Nephron (organoid): ENCODE measurements at regions not wholly inside any gene's neighbourhood (a gene's known extent, or its start where the extent isn't known, plus 50 kb on each side); places are given as distances from the start of the nearest gene placed in this dataset.

Experiments used
- H3K27ac Mint-ChIP-seq, 3 experiments: 2 replicates each; pipeline ENCODE4 v1.8.0; 2020; ENCODE audit warnings: mixed read lengths in 3 of 3, mild to moderate bottlenecking in 2 of 3, moderate library complexity in 1 of 3
- H3K27me3 Mint-ChIP-seq: 2 replicates; pipeline ENCODE4 v1.8.0; 2021; ENCODE audit warnings: low read depth, mild to moderate bottlenecking, moderate library complexity, mixed read lengths
- H3K36me3 Mint-ChIP-seq: 2 replicates; pipeline ENCODE4 v1.8.0; 2020; ENCODE audit warnings: low read depth, mixed read lengths
- H3K4me1 Mint-ChIP-seq: 2 replicates; pipeline ENCODE4 v1.8.0; 2020; ENCODE audit warnings: mixed read lengths
- H3K4me3 Mint-ChIP-seq, 3 experiments: 2 replicates each; pipeline ENCODE4 v1.8.0; 2020; ENCODE audit warnings: mild to moderate bottlenecking in 3 of 3, mixed read lengths in 3 of 3, moderate library complexity in 2 of 3
- H3K9me3 Mint-ChIP-seq: 2 replicates; pipeline ENCODE4 v1.8.0; 2020; ENCODE audit warnings: mixed read lengths
- TF ChIP-seq, protein P1 (sequence below), 3 experiments: fragments of 200-600 bp; sonication (generic); IDR thresholded peaks; one replicate each; pipeline ENCODE4 v1.5.0; 2021; ENCODE audit warnings: antibody characterized with exemption in 3 of 3; ENCODE audit not compliant: unreplicated experiment in 3 of 3

DNA sequence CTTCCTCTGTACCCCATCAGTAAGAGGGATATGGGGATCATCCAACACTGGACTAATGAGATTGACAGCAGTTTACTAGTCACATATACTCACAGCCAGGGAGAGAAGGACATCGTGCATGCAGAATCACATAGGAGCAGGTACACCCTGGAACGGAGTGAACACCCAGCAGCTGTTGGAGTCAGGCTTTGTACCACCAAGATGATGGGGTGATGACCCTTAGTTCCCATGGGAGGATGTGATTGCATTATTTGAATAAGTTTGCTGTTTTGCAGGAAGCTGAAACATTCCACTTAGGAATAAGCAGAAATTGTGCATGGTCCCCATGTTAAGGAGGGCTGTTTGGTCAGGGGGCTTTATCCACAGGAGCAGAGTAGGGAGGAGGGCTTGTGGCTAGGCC lies 482.7 kb upstream of the PDZRN3 start:
- no peak overlapping the region for H3K4me3 Mint-ChIP-seq
- no peaks in the 10 kb centered on the region for H3K36me3 Mint-ChIP-seq
- H3K9me3 Mint-ChIP-seq: no peaks in the 10 kb centered on the region
- no peak overlapping the region for H3K27ac Mint-ChIP-seq
- peaks cover 7% of the 10 kb centered on the region for H3K27me3 Mint-ChIP-seq
- TF ChIP-seq, protein P1, sequence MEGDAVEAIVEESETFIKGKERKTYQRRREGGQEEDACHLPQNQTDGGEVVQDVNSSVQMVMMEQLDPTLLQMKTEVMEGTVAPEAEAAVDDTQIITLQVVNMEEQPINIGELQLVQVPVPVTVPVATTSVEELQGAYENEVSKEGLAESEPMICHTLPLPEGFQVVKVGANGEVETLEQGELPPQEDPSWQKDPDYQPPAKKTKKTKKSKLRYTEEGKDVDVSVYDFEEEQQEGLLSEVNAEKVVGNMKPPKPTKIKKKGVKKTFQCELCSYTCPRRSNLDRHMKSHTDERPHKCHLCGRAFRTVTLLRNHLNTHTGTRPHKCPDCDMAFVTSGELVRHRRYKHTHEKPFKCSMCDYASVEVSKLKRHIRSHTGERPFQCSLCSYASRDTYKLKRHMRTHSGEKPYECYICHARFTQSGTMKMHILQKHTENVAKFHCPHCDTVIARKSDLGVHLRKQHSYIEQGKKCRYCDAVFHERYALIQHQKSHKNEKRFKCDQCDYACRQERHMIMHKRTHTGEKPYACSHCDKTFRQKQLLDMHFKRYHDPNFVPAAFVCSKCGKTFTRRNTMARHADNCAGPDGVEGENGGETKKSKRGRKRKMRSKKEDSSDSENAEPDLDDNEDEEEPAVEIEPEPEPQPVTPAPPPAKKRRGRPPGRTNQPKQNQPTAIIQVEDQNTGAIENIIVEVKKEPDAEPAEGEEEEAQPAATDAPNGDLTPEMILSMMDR (IDR thresholded peaks at IDR 0.05; ENCODE audit: unreplicated experiment in 3 of 3): no peak
- peaks cover 8% of the 10 kb centered on the region for H3K4me1 Mint-ChIP-seq

DNA sequence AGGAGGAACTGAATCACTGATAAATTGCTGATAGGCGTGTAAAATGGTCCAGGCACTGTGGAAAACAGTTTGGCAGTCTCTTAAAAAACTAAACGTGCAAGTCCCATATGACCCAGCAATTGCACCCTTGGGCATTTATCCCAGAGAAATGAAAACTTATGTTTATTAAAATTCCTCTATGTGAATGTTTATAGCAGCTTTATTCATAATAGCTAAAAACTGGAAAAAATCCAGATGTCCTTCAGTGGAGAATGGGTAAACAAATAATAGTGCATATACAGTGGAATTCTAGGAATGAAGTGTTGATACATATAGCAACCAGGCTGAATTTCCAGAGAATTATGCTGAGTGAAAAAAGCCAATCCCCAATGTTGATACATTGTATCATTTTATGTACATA lies 482.2 kb upstream of the PDZRN3 start:
- Mint-ChIP-seq H3K36me3 (no peaks in the 10 kb centered on the region), H3K27me3 (peaks cover 7% of the 10 kb centered on the region), H3K9me3 (no peaks in the 10 kb centered on the region), H3K4me3 (no peak overlapping the region), H3K4me1 (peaks cover 5% of the 10 kb centered on the region), H3K27ac (no peak overlapping the region)
- TF ChIP-seq, protein P1 (IDR thresholded peaks at IDR 0.05; ENCODE audit: unreplicated experiment in 3 of 3): no peak

DNA sequence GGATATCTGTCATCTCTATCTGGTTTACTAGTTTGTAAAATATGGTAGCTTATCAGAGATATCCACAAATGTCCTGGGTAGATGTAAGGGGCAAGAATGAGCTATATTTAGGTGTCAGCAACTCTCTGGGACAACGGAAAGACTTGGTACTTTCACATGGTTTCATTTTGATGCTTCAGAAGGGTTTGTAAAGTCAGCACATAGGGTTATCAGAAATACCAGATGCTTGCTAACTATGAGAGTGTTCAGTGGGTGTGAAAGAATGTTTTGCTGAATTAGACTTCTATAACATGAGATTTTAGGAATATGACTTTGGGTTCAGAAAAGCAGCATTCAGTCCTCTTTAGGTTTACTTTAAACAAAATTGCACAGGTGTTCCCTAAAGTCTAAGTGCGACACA lies 466.5 kb upstream of the PDZRN3 start:
- peak overlapping the region in 1 of 3 experiments; percentile 7 for H3K27ac Mint-ChIP-seq
- TF ChIP-seq, protein P1 (IDR thresholded peaks at IDR 0.05; ENCODE audit: unreplicated experiment in 3 of 3): no peak
- no peak overlapping the region for H3K4me3 Mint-ChIP-seq
- peaks cover 3% of the 10 kb centered on the region for H3K9me3 Mint-ChIP-seq
- H3K4me1 Mint-ChIP-seq: peaks cover 12% of the 10 kb centered on the region
- H3K27me3 Mint-ChIP-seq: no peaks in the 10 kb centered on the region
- no peaks in the 10 kb centered on the region for H3K36me3 Mint-ChIP-seq

DNA sequence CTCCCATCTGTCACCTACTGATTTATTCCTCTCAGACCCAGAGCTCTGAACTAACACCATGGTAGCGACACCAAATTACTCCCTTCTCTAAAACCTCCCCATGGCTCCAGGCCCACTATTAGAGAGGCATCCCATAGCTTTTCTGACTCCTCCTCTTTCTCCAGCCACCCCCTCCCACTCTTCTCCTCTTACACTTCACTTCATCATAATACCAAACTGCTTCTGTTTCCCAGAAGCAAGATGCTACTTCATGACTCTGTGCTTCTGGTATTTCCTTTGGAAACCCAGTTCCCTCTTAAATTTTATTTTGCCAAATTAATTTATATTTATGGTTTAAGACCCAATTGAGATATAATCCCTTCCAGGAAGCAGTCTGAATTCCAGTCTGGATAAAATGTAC lies 465.1 kb upstream of the PDZRN3 start:
- Mint-ChIP-seq H3K27me3 (no peaks in the 10 kb centered on the region), H3K27ac (no peak overlapping the region), H3K9me3 (peaks cover 3% of the 10 kb centered on the region), H3K4me1 (peaks cover 12% of the 10 kb centered on the region), H3K36me3 (no peaks in the 10 kb centered on the region), H3K4me3 (no peak overlapping the region)
- TF ChIP-seq, protein P1 (IDR thresholded peaks at IDR 0.05; ENCODE audit: unreplicated experiment in 3 of 3): no peak

DNA sequence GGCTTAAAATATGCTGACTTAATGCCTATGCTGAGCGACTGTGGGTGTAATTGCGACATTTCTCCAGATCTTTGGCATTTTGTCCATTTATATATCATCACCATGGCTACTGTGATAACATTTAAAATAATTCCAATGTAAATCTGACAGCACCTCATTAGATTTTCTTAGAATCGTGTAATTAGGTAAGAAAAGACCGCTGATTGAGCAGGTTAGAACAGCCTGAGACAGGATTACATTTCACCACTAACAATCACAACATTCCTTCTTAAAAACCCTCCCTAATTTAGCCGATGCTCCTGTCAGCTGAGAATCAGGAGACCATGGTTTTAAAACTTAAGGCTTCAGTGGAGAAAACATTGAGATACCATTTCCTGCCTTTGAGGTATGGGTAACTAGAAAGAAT lies 455.3 kb upstream of the PDZRN3 start:
- TF ChIP-seq, protein P1 (IDR thresholded peaks at IDR 0.05; ENCODE audit: unreplicated experiment in 3 of 3): no peak
- H3K27ac Mint-ChIP-seq: no peak overlapping the region
- no peaks in the 10 kb centered on the region for H3K4me1 Mint-ChIP-seq
- no peaks in the 10 kb centered on the region for H3K36me3 Mint-ChIP-seq
- H3K4me3 Mint-ChIP-seq: no peak overlapping the region
- H3K9me3 Mint-ChIP-seq: no peaks in the 10 kb centered on the region
- peaks cover 5% of the 10 kb centered on the region for H3K27me3 Mint-ChIP-seq

DNA sequence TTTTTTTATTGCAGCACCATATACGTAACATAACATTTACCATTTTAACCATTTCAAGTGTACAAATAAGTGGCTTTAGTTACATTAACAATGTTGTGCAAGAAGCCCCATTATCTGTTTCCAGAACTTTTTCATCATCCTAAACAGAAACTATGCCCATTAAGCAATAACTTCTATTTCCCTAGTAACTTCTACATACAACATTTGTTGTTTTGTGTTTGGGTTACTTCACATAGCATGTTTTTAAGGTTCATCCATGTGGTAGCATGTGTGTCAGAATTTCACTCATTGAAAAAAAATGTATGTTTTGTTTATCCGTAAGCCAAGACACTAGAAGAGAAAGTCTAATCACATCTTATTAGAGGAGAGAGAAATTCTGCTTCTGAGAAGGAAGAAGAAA lies 450.5 kb upstream of the PDZRN3 start:
- Mint-ChIP-seq H3K27ac (no peak overlapping the region), H3K4me1 (no peaks in the 10 kb centered on the region), H3K4me3 (no peak overlapping the region), H3K27me3 (peaks cover 3% of the 10 kb centered on the region), H3K36me3 (no peaks in the 10 kb centered on the region), H3K9me3 (no peaks in the 10 kb centered on the region)
- TF ChIP-seq, protein P1 (IDR thresholded peaks at IDR 0.05; ENCODE audit: unreplicated experiment in 3 of 3): no peak
